Neuronal stem cell (in vitro differentiated cells): ENCODE measurements at regions not wholly inside any gene's neighbourhood (a gene's known extent, or its start where the extent isn't known, plus 50 kb on each side); places are given as distances from the start of the nearest gene placed in this dataset.
"Not testable (repeated sequence)": the region's sequence is repeated elsewhere in the genome, so short reads cannot be mapped to it uniquely, and the experiment has no call there.

Source experiments
- DNase-seq: peaks from one replicate; pipeline ENCODE4 v3.0.0-alpha.2; 2013; ENCODE audit warnings: low spot score
- H2AFZ ChIP-seq: one replicate; pipeline ENCODE4 v1.6.1; 2013; ENCODE audit warnings: mild to moderate bottlenecking, low read length, inconsistent platforms
- H2AK5ac ChIP-seq: 2 replicates; pipeline ENCODE4 v1.6.1; 2013; ENCODE audit warnings: low read depth, mild to moderate bottlenecking, inconsistent platforms, low read length, moderate library complexity, mixed read lengths
- H2BK120ac ChIP-seq: 2 replicates; pipeline ENCODE4 v1.6.1; 2013; ENCODE audit warnings: low read depth, mild to moderate bottlenecking, inconsistent platforms, low read length, moderate library complexity, mixed read lengths
- H2BK12ac ChIP-seq: one replicate; pipeline ENCODE4 v1.6.1; 2013; ENCODE audit warnings: low read length, inconsistent platforms
- H2BK15ac ChIP-seq: 2 replicates; pipeline ENCODE4 v1.6.1; 2013; ENCODE audit warnings: mild to moderate bottlenecking, low read length, inconsistent platforms, mixed read lengths
- H2BK5ac ChIP-seq: one replicate; pipeline ENCODE4 v1.6.1; 2013; ENCODE audit warnings: inconsistent platforms, mild to moderate bottlenecking, low read length, moderate library complexity
- H3K14ac ChIP-seq: one replicate; pipeline ENCODE4 v1.6.1; 2013; ENCODE audit warnings: low read length, inconsistent platforms
- H3K18ac ChIP-seq: 2 replicates; pipeline ENCODE4 v1.6.1; 2013; ENCODE audit warnings: low read length, inconsistent platforms
- H3K23ac ChIP-seq: 2 replicates; pipeline ENCODE4 v1.6.1; 2013; ENCODE audit warnings: low read depth, mild to moderate bottlenecking, mixed read lengths, low read length, inconsistent platforms; ENCODE audit not compliant: poor library complexity
- H3K27ac ChIP-seq: replicated peaks from 3 replicates; pipeline ENCODE4 v1.5.1; 2013; ENCODE audit warnings: low read length, inconsistent platforms
- H3K27me3 ChIP-seq, 3 experiments: 2 replicates each; pipeline ENCODE4 v1.6.1; 2013; ENCODE audit warnings: low read length in 3 of 3, mild to moderate bottlenecking in 2 of 3, inconsistent platforms in 1 of 3, low read depth in 1 of 3, mixed read lengths in 1 of 3, moderate library complexity in 1 of 3; ENCODE audit not compliant: control insufficient read depth in 3 of 3, insufficient read depth in 3 of 3
- H3K36me3 ChIP-seq, 2 donors: replicated peaks in 1 of 2; 2 replicates each; pipeline ENCODE4 v1.6.1; 2013; ENCODE audit warnings: low read length in 2 of 2; ENCODE audit not compliant: control insufficient read depth in 2 of 2, insufficient read depth in 2 of 2
- H3K4ac ChIP-seq: 2 replicates; pipeline ENCODE4 v1.6.1; 2013; ENCODE audit warnings: inconsistent platforms, mild to moderate bottlenecking, low read length, moderate library complexity
- H3K4me1 ChIP-seq, 2 donors: 1 replicate in 1 of 2; 2 replicates in 1 of 2; pipeline ENCODE4 v1.6.1; 2013; ENCODE audit warnings: low read length in 2 of 2, low read depth in 1 of 2; ENCODE audit not compliant: control insufficient read depth in 2 of 2, insufficient read depth in 1 of 2
- H3K4me2 ChIP-seq: one replicate; pipeline ENCODE4 v1.6.1; 2013; ENCODE audit warnings: mild to moderate bottlenecking, low read length, inconsistent platforms; ENCODE audit not compliant: insufficient read depth, poor library complexity, severe bottlenecking
- H3K4me3 ChIP-seq, 2 donors: 2 replicates each; pipeline ENCODE4 v1.5.1; 2013; ENCODE audit warnings: low read length in 2 of 2, mild to moderate bottlenecking in 2 of 2, inconsistent platforms in 1 of 2, moderate library complexity in 1 of 2
- H3K79me1 ChIP-seq: one replicate; pipeline ENCODE4 v1.6.1; 2013; ENCODE audit warnings: low read depth, mild to moderate bottlenecking, inconsistent platforms, low read length, moderate library complexity
- H3K9ac ChIP-seq: one replicate; pipeline ENCODE4 v1.6.1; 2013; ENCODE audit warnings: mild to moderate bottlenecking, low read depth, low read length, inconsistent platforms; ENCODE audit not compliant: poor library complexity
- H3K9me3 ChIP-seq, 2 donors: replicated peaks in 1 of 2; 2 replicates each; pipeline versions ENCODE3 to v1.6.1; 2013; ENCODE audit warnings: low read length in 2 of 2, mild to moderate bottlenecking in 2 of 2, inconsistent platforms in 1 of 2, low read depth in 1 of 2, mixed read lengths in 1 of 2, moderate library complexity in 1 of 2; ENCODE audit not compliant: control insufficient read depth in 2 of 2, insufficient read depth in 1 of 2
- H4K8ac ChIP-seq: one replicate; pipeline ENCODE4 v1.6.1; 2013; ENCODE audit warnings: low read depth, mild to moderate bottlenecking, inconsistent platforms, low read length, moderate library complexity
- H4K91ac ChIP-seq: one replicate; pipeline ENCODE4 v1.6.1; 2013; ENCODE audit warnings: low read length, low read depth, mild to moderate bottlenecking, inconsistent platforms; ENCODE audit not compliant: poor library complexity
- whole genome bisulfite sequencing, 2 donors: extraction: QIAGEN DNeasy Blood & Tissue Kit; methylation state at CpG; one replicate each; pipeline ENCODE4 v1.1.7; 2013; ENCODE audit warnings: missing lambda C conversion rate in 2 of 2, mixed read lengths in 1 of 2; ENCODE audit not compliant: insufficient read length in 2 of 2, insufficient replicate concordance in 1 of 2; ENCODE audit errors: extremely low coverage in 2 of 2; 5-methylcytosine and 5-hydroxymethylcytosine counted together

DNA sequence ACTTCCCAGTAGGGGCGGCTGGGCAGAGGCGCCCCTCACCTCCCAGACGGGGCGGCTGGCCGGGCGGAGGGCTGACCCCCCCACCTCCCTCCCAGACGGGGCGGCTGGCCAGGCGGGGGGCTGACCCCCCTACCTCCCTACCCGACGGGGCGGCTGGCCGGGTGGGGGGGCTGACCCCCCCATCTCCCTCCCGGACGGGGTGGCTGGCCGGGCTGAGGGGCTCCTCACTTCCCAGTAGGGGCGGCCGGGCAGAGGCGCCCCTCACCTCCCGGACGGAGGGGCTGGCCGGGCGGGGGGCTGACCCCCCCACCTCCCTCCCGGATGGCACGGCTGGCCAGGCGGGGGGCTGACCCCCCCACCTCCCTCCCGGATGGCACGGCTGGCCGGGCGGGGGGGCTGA is 508.1 kb upstream of the PHF14 start:
- not testable (repeated sequence) for H3K14ac ChIP-seq, H4K8ac ChIP-seq, H3K23ac ChIP-seq, H2BK15ac ChIP-seq, H3K79me1 ChIP-seq, H3K27me3 ChIP-seq, H3K36me3 ChIP-seq, H2BK120ac ChIP-seq, H3K9ac ChIP-seq, H4K91ac ChIP-seq, H2AFZ ChIP-seq, H3K4me2 ChIP-seq, H3K18ac ChIP-seq, H3K27ac ChIP-seq, H2BK12ac ChIP-seq, H3K4me3 ChIP-seq, H2BK5ac ChIP-seq, H3K4me1 ChIP-seq, H3K4ac ChIP-seq, H3K9me3 ChIP-seq, H2AK5ac ChIP-seq, DNase-seq
- WGBS, 2 donors, result no CpG with 5 or more reads among the region's 30 CpGs

DNA sequence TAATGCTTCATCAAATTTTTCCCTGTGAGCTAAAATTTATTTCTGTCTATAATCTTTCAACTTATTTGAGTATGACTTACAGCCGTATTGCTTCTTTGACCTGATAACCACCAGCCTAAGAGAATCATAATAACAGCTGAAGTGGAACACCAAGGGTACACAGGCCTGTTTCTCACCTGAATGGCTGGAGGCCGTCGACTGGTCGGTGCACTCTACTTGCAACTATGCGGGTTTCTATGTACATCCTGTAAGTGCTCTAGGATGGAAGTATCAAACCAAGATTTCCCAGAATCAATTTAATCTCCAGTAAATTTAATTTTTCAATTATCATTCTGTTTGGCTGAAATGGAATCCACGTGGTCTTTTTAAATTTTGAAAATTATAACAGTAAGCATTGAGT is 504.8 kb upstream of the PHF14 start:
- Histone ChIP-seq H3K79me1 (no peaks in the 10 kb centered on the region), H3K9ac (no peak overlapping the region), H2BK5ac (no peak overlapping the region), H3K4me1 (no peaks in the 10 kb centered on the region), H3K36me3 (no peaks in the 10 kb centered on the region), H3K4ac (no peak overlapping the region), H4K91ac (no peak overlapping the region), H3K27me3 (no peaks in the 10 kb centered on the region), H2BK12ac (no peak overlapping the region), H2BK120ac (no peak overlapping the region), H2AFZ (no peak overlapping the region), H3K4me3 (no peak overlapping the region), H3K23ac (no peak overlapping the region), H4K8ac (no peak overlapping the region), H3K9me3 (no peaks in the 10 kb centered on the region), H2BK15ac (no peak overlapping the region), H3K18ac (no peak overlapping the region), H3K4me2 (no peak overlapping the region), H2AK5ac (no peak overlapping the region), H3K14ac (no peak overlapping the region), H3K27ac (no peak overlapping the region)
- DNase-seq, result no peak
- WGBS, 2 donors, result no CpG with 5 or more reads among the region's 6 CpGs

DNA sequence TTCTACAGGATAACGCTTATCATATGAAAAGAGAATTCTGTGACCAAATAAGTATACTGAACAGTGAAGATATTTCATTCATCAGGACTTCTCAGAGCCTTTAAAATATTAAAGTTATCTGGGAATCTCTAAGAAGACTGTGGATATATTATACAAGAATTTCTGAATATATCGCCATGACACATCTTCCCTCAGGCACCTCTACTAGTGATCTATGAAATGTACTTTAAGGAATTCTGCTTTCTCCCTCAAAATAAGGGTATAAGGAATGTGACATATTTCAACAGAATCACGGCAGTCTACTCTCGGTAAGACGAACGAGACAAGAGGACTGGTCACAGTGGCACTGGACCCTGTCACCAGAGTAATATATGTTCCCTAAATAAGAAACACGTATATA is 504.2 kb upstream of the PHF14 start:
- Histone ChIP-seq H3K4me1 (no peaks in the 10 kb centered on the region), H3K4ac (no peak overlapping the region), H3K9me3 (no peaks in the 10 kb centered on the region), H2BK5ac (no peak overlapping the region), H4K8ac (no peak overlapping the region), H3K14ac (no peak overlapping the region), H2AFZ (no peak overlapping the region), H3K79me1 (no peaks in the 10 kb centered on the region), H3K27ac (no peak overlapping the region), H2BK120ac (no peak overlapping the region), H3K9ac (no peak overlapping the region), H3K27me3 (no peaks in the 10 kb centered on the region), H3K23ac (no peak overlapping the region), H2BK12ac (no peak overlapping the region), H3K4me2 (no peak overlapping the region), H2BK15ac (no peak overlapping the region), H2AK5ac (no peak overlapping the region), H4K91ac (no peak overlapping the region), H3K4me3 (no peak overlapping the region), H3K18ac (no peak overlapping the region), H3K36me3 (no peaks in the 10 kb centered on the region)
- no peak for DNase-seq
- no CpG with 5 or more reads among the region's 7 CpGs for WGBS, 2 donors

DNA sequence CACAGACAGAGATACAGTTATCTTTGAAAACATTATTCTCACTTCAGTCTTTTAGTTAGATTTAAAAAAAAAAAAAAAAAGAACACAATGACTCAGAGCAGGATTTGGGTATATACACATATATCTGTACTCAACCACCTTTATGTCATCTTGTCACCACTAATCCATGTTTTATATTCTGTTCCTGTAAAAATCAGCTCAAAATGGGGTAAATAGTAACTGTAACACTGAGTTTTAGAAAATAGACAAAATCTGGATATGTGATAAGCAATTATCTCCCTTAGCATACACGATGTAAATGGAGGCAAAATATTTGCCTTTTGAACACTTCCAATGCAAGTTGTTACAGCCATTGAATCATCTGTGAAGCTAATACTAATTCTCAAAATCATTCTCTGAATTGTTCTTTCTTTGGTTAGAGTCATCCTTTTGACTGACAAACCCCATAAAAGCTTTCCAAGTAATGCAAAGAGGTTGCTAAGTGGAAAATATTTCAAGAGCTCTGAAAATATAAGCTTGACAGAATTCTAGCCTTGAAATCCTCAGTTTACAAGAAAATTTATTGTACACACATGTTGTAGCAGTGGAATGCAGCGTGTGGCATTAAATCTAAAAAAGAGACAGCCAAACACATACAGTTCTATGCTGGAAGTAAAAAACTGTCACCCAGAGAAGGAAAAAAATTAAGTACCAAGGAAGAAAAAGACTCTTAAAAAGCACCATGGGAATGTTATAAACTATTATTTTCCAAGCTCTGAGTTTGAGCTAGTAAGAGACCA is 502.2 kb upstream of the PHF14 start:
- no CpG with 5 or more reads among the region's 2 CpGs for WGBS, 2 donors

More for the DNA sequence above, 502.2 kb upstream of the PHF14 start:
- H3K9ac ChIP-seq, result no peak overlapping the region
- H2BK5ac ChIP-seq, result no peak overlapping the region
- H2AFZ ChIP-seq, result no peak overlapping the region
- H2BK12ac ChIP-seq, result no peak overlapping the region
- H4K8ac ChIP-seq, result no peak overlapping the region
- no peak overlapping the region for H2BK15ac ChIP-seq
- no peak overlapping the region for H3K4me2 ChIP-seq
- no peak overlapping the region for H3K4me3 ChIP-seq
- H2AK5ac ChIP-seq, result no peak overlapping the region
- no peaks in the 10 kb centered on the region for H3K79me1 ChIP-seq
- H4K91ac ChIP-seq, result no peak overlapping the region
- H3K4ac ChIP-seq, result no peak overlapping the region
- no peaks in the 10 kb centered on the region for H3K27me3 ChIP-seq
- no peaks in the 10 kb centered on the region for H3K36me3 ChIP-seq
- no peaks in the 10 kb centered on the region for H3K4me1 ChIP-seq
- no peaks in the 10 kb centered on the region for H3K9me3 ChIP-seq
- H3K23ac ChIP-seq, result no peak overlapping the region
- H3K18ac ChIP-seq, result no peak overlapping the region
- DNase-seq, result no peak
- no peak overlapping the region for H2BK120ac ChIP-seq
- no peak overlapping the region for H3K27ac ChIP-seq
- H3K14ac ChIP-seq, result no peak overlapping the region
